Peyer's patch (tissue), 4 donors: ENCODE measurements at regions not wholly inside any gene's neighbourhood (a gene's known extent, or its start where the extent isn't known, plus 50 kb on each side); places are given as distances from the start of the nearest gene placed in this dataset.

Experiments
- CTCF ChIP-seq, 6 experiments: fragments of 450-650 bp in 4 of 6; fragments of 200-600 bp in 2 of 6; sonication (generic) in 1 of 6; IDR thresholded peaks; one replicate each; pipeline ENCODE4 v1.5.1; 2017 to 2019; ENCODE audit warnings: antibody characterized with exemption in 6 of 6, mild to moderate bottlenecking in 3 of 6, moderate library complexity in 1 of 6
- POLR2A ChIP-seq, 2 donors: fragments of 450-650 bp; IDR thresholded peaks; one replicate each; pipeline ENCODE4 v1.5.1; 2017; ENCODE audit warnings: antibody characterized with exemption in 2 of 2, mild to moderate bottlenecking in 2 of 2, moderate library complexity in 2 of 2

DNA sequence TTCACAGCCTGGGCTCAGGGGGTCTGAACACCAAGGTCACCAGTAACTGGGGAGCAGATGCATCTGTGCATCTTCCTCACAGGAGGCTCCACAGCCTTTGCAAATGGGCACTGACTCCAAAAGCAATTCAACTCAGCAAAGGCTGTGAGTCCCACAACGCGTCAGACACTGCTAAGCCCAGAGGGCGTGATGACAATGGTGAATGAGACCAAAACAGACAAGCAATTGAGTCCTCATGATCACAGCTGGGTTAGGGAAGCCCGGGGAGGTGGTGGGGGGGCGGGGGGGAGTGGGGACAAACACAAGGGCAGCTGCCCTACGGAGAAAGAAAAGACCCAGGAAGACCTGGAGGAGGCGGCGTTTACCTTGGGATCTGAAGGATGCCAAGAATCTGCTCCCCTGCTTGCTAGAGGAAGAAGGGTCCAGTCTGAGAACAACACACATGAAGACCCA, 61.6 kb upstream of the RNF32 start:
- TF ChIP-seq CTCF (IDR thresholded peaks at IDR 0.05): no peak
- no peak for TF ChIP-seq POLR2A (IDR thresholded peaks at IDR 0.05)
